ENCODE measurements at regions not wholly inside any gene's neighbourhood (a gene's known extent, or its start where the extent isn't known, plus 50 kb on each side); places are given as distances from the start of the nearest gene placed in this dataset.

DNA sequence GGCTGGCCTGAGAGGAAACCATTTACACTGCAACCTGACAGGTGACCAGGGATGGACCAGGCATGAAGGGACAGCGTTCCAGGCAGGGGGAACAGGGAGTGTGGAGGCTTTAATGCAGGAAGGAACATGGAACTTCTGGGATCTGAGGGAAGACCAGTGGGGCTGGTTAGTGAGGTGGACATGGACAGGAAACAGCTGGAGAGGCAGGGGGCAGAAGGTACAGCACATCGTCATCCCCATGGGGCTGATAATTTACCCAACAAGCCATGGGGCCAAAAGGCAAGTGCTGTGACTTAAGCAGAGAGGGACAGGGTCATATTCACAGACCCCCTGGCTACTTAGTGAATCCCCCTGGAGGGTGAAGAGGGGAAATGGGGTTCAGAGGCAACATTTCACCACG lies 77.0 kb upstream of the LARS2 start:
- CTCF ChIA-PET = no interaction called here
- no peak overlapping the region for H3K27ac ChIP-seq (ENCODE audit: extremely low read depth, low read depth, low read length)
- H3K9me3 ChIP-seq (ENCODE audit: control insufficient read depth, insufficient read depth, low read depth, low read length) = no peaks in the 10 kb centered on the region
- no peaks in the 10 kb centered on the region for H3K36me3 ChIP-seq (ENCODE audit: control insufficient read depth in 2 of 2, insufficient read depth in 1 of 2, low read length in 2 of 2)
- POLR2A ChIA-PET = no interaction called here
- H3K4me1 ChIP-seq (ENCODE audit: control insufficient read depth, insufficient read depth, low read length) = no peaks in the 10 kb centered on the region
- no peak overlapping the region for H3K4me3 ChIP-seq (ENCODE audit: low read depth, low read length)
- TF ChIP-seq ZNF768 (tag by site-specific recombination; IDR thresholded peaks at IDR 0.05) (no peak), TRIM28 (IDR thresholded peaks at IDR 0.05; ENCODE audit: borderline replicate concordance, low read length) (no peak)
- TF ChIP-seq, protein P1, sequence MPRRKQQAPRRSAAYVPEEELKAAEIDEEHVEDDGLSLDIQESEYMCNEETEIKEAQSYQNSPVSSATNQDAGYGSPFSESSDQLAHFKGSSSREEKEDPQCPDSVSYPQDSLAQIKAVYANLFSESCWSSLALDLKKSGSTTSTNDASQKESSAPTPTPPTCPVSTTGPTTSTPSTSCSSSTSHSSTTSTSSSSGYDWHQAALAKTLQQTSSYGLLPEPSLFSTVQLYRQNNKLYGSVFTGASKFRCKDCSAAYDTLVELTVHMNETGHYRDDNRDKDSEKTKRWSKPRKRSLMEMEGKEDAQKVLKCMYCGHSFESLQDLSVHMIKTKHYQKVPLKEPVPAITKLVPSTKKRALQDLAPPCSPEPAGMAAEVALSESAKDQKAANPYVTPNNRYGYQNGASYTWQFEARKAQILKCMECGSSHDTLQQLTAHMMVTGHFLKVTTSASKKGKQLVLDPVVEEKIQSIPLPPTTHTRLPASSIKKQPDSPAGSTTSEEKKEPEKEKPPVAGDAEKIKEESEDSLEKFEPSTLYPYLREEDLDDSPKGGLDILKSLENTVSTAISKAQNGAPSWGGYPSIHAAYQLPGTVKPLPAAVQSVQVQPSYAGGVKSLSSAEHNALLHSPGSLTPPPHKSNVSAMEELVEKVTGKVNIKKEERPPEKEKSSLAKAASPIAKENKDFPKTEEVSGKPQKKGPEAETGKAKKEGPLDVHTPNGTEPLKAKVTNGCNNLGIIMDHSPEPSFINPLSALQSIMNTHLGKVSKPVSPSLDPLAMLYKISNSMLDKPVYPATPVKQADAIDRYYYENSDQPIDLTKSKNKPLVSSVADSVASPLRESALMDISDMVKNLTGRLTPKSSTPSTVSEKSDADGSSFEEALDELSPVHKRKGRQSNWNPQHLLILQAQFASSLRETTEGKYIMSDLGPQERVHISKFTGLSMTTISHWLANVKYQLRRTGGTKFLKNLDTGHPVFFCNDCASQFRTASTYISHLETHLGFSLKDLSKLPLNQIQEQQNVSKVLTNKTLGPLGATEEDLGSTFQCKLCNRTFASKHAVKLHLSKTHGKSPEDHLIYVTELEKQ (tag by site-specific recombination; IDR thresholded peaks at IDR 0.05; ENCODE audit: borderline replicate concordance) = no peak

DNA sequence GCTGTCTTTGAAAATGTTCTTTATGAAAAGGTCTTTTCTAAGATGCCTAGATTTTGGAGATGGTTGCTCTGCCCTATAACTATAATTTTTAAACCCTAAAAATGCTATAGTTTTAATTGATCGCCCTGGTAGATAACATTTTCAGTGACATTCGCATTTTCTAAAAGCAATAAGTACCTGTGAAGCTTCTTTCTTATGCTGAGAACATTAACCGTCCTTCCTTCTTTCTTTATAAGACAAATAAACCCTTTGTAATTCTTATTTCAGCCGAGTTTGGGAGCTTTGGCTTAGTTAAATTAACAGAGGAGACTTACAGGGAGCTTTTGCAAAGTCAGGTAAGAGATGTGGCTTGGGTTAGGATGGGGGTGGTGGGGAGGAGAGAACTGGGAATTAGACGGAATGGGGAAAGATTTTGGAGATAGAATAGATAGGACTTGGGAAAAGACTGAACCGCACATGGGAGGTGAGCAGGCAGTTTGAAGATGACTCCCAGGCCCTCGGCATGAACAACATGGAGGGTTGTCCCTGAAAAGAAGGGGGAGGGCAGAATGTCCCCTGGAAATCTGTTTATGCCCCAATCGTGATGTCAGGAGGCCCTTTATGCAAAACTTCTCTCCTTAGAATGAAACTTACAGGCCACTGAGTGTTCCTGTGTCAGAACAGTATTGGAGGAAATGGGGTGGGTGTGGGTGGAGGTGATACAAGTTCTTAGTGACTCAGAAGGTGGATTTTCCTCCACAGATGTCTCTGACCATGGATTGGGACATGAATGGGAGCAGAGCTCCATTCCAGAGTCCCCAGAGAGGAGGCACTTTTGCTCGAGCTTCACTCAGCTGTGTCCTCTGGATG lies 76.2 kb upstream of the LARS2 start:
- Histone ChIP-seq H3K4me3 (ENCODE audit: low read depth, low read length) (no peak overlapping the region), H3K27ac (ENCODE audit: extremely low read depth, low read depth, low read length) (no peak overlapping the region), H3K9me3 (ENCODE audit: control insufficient read depth, insufficient read depth, low read depth, low read length) (no peaks in the 10 kb centered on the region), H3K4me1 (ENCODE audit: control insufficient read depth, insufficient read depth, low read length) (no peaks in the 10 kb centered on the region), H3K36me3 (ENCODE audit: control insufficient read depth in 2 of 2, insufficient read depth in 1 of 2, low read length in 2 of 2) (no peaks in the 10 kb centered on the region)
- CTCF ChIA-PET = interaction anchor here (0.6 kb wide), 1 partner anchor 21 kb away, joined by 4 read pairs; no protein-coding TSS in a partner anchor
- TF ChIP-seq KLF16 (tag by site-specific recombination; IDR thresholded peaks at IDR 0.05) (no peak), ZNF416 (tag by site-specific recombination; IDR thresholded peaks at IDR 0.05) (no peak), ZSCAN23 (tag by site-specific recombination; IDR thresholded peaks at IDR 0.05) (no peak), ZNF223 (tag by site-specific recombination; IDR thresholded peaks at IDR 0.05) (no peak), ZNF571 (tag by site-specific recombination; IDR thresholded peaks at IDR 0.05) (no peak), ZNF830 (tag by site-specific recombination; IDR thresholded peaks at IDR 0.05; ENCODE audit: low read depth) (no peak), ZNF473 (tag by site-specific recombination; IDR thresholded peaks at IDR 0.05) (no peak), ZNF548 (tag by site-specific recombination; IDR thresholded peaks at IDR 0.05) (no peak), ZNF664 (tag by site-specific recombination; IDR thresholded peaks at IDR 0.05) (no peak), ZNF530 (tag by site-specific recombination; IDR thresholded peaks at IDR 0.05; ENCODE audit: low read depth) (no peak), HOXA7 (CRISPR knock-in tag; IDR thresholded peaks at IDR 0.05; ENCODE audit: borderline replicate concordance) (no peak), IKZF3 (tag by site-specific recombination; IDR thresholded peaks at IDR 0.05) (no peak), ZNF621 (tag by site-specific recombination; IDR thresholded peaks at IDR 0.05) (no peak)
- TF ChIP-seq, protein P2, sequence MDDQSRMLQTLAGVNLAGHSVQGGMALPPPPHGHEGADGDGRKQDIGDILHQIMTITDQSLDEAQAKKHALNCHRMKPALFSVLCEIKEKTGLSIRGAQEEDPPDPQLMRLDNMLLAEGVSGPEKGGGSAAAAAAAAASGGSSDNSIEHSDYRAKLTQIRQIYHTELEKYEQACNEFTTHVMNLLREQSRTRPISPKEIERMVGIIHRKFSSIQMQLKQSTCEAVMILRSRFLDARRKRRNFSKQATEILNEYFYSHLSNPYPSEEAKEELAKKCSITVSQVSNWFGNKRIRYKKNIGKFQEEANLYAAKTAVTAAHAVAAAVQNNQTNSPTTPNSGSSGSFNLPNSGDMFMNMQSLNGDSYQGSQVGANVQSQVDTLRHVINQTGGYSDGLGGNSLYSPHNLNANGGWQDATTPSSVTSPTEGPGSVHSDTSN (CRISPR knock-in tag; IDR thresholded peaks at IDR 0.05) = no peak
- TF ChIP-seq, protein P3, sequence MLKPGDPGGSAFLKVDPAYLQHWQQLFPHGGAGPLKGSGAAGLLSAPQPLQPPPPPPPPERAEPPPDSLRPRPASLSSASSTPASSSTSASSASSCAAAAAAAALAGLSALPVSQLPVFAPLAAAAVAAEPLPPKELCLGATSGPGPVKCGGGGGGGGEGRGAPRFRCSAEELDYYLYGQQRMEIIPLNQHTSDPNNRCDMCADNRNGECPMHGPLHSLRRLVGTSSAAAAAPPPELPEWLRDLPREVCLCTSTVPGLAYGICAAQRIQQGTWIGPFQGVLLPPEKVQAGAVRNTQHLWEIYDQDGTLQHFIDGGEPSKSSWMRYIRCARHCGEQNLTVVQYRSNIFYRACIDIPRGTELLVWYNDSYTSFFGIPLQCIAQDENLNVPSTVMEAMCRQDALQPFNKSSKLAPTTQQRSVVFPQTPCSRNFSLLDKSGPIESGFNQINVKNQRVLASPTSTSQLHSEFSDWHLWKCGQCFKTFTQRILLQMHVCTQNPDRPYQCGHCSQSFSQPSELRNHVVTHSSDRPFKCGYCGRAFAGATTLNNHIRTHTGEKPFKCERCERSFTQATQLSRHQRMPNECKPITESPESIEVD (tag by site-specific recombination; IDR thresholded peaks at IDR 0.05) = no peak
- TF ChIP-seq, protein P4, sequence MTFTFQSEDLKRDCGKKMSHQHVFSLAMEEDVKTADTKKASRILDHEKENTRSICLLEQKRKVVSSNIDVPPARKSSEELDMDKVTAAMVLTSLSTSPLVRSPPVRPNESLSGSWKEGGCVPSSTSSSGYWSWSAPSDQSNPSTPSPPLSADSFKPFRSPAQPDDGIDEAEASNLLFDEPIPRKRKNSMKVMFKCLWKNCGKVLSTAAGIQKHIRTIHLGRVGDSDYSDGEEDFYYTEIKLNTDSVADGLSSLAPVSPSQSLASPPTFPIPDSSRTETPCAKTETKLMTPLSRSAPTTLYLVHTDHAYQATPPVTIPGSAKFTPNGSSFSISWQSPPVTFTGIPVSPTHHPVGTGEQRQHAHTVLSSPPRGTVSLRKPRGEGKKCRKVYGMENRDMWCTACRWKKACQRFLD (tag by site-specific recombination; IDR thresholded peaks at IDR 0.05) = no peak
- TF ChIP-seq, protein P5, sequence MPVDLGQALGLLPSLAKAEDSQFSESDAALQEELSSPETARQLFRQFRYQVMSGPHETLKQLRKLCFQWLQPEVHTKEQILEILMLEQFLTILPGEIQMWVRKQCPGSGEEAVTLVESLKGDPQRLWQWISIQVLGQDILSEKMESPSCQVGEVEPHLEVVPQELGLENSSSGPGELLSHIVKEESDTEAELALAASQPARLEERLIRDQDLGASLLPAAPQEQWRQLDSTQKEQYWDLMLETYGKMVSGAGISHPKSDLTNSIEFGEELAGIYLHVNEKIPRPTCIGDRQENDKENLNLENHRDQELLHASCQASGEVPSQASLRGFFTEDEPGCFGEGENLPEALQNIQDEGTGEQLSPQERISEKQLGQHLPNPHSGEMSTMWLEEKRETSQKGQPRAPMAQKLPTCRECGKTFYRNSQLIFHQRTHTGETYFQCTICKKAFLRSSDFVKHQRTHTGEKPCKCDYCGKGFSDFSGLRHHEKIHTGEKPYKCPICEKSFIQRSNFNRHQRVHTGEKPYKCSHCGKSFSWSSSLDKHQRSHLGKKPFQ (tag by site-specific recombination; IDR thresholded peaks at IDR 0.05) = no peak
- POLR2A ChIA-PET = no interaction called here
